HG03460 (cell line): ENCODE measurements at regions not wholly inside any gene's neighbourhood (a gene's known extent, or its start where the extent isn't known, plus 50 kb on each side); places are given as distances from the start of the nearest gene placed in this dataset.
"Not testable (repeated sequence)": the region's sequence is repeated elsewhere in the genome, so short reads cannot be mapped to it uniquely, and the experiment has no call there.

Experiments
- ATAC-seq: cut with Tn5 transposase; IDR thresholded peaks from one replicate; pipeline ENCODE4 v1.9.1; 2021; ENCODE audit not compliant: unreplicated experiment

DNA sequence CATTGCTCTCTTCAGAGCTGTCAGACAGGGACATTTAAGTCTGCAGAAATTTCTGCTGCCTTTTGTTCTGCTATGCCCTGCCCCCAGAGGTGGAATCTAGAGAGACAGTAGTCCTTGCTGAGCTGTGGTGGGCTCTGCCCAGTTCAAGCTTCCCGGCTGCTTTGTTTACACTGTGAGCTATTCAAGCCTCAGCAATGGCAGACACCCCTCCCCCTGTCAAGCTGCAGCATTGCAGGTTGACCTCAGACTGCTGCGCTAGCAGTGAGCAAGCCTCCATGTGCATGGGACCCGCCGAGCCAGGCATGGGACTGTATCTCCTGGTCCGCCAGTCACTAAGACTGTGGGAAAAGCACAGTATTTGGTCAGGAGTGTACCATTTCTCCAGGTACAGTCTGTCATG lies 53.6 kb upstream of the MAPK10 start:
- not testable (repeated sequence) for ATAC-seq

DNA sequence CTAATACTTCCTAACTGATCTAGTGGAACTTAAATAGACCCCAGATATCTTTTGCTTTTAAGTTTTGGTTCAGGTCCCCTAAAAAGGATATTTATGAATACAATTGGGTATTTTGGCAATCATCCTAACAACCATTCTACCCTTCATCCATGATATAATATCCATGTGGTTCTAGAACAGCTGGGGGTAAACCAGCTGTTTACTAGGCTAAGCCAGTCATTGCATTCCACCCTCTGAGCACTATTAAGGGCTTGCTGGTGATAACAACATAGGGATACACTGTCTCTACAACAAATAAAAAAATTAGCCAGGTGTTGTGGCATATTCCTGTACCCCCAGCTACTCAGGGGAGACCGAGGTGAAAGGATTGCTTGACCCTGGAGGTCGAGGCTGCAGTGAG lies 54.8 kb upstream of the MAPK10 start:
- no peak for ATAC-seq

DNA sequence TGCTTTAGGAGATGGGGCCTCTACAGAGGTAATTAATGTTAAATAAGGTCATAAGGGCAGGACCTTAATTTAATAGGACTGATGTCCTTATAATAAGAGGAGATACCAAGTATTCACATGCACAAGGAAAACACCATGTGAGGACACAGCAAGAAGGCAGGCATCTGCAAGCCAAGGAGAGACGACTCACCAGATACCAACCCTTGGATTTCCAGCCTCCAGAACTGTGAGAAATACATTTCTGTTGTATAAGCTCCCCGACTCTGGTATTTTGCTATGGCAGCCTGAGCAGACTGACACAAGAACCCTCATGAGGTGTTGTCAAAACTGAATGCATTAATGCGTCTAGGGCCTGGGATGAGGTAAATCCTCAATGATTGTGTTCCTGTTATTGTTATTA lies 56.2 kb upstream of the MAPK10 start:
- ATAC-seq, result no peak

GRCh38 chr4:86421461-86421860 lies 61.6 kb upstream of the MAPK10 start:
- no peak for ATAC-seq

DNA sequence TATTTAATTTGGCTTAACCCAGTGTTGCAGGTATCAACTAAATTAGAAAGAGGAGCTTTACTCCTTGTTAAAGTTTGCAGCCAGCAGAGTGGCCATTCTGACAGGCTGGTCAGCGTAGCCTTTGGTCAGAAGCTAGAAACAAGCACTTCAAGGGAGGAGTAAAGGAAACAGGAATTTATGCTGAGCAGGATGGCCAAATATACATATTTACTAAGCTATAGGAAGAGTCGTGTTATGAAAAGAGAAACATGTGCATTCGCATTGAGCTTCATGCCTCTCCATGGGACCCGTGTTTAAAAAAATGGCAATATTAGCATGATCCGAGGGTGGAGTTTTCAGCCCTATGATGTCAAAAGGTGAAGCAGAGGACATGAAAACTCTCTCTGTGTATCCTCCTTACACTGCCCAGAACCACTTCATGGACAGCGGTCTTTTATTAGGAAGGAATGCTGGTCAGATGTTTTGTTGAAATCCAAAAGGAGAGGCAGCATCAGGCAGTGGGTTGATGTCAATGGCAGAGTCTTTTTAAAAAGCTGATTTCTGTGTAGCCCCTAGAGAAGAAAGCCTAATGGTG lies 71.8 kb upstream of the MAPK10 start:
- no peak for ATAC-seq

- ATAC-seq, result no peak
These were observed 72.8 kb upstream of the MAPK10 start for GRCh38 chr4:86432559-86433134.

- no peak for ATAC-seq
These were observed 79.4 kb upstream of the MAPK10 start for GRCh38 chr4:86439293-86439692.

- ATAC-seq, result peak; percentile 77
These were observed 81.5 kb upstream of the MAPK10 start for GRCh38 chr4:86441175-86441936.

DNA sequence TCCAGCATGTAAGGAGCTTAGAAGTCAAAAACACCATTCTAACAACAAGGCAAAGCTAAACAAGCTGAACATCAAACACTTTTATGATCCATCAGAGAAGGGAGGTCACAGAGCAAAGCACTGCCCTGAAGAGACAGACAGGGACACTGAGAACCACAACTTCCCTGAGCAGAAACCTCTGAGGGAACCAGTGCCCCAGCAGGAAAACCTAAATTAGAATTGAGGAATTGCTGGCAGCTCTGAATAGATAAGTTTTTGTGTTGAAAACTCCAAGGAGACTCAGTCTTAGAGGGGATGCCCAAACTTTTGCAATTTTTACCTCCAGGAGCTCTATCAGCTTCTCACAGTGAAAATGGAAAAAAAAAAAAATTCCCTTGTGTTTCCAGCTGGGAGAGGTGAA lies 83.0 kb upstream of the MAPK10 start:
- no peak for ATAC-seq

DNA sequence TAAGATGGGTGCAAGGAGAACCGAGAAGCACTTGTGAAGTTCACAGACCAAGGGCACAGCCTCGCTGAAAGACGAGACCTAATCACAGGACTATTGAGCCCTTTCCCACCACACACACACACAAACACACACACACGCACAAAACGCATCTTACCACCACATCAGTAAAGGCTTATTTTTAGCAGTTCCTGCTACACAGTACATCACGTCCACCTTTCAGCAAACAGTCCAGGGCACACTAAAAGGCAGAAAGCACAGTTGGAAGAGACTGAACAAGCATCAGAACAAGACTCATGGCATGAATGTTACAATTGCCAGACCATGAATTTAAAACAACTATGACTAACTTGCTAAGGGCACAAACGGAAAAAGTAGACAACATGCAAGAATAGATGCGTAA lies 83.6 kb upstream of the MAPK10 start:
- no peak for ATAC-seq

DNA sequence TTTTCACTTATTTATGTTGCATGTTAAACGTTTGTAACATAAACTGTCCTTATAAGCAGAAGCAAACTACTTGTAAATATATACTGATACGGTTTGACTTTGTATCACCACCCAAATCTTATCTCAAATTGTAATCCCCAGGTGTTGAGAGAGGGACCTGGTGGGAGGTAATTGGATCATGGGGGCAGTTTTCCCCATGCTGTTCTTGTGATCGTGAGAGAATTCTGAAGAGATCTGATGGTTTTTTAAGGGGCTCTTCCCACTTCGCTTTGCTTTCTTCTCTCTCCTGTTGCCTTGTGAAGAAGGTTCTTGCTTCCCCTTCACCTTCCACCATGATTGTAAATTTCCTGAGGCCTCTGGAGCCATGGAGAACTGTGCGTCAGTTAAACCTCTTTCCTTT lies 87.1 kb upstream of the MAPK10 start:
- no peak for ATAC-seq

GRCh38 chr4:86448871-86449270 lies 89.0 kb upstream of the MAPK10 start:
- ATAC-seq, result no peak

GRCh38 chr4:86449746-86450588 lies 90.1 kb upstream of the MAPK10 start:
- no peak for ATAC-seq

GRCh38 chr4:86450861-86451260 lies 91.0 kb upstream of the MAPK10 start:
- ATAC-seq, result no peak

- ATAC-seq, result no peak
These were observed 91.9 kb upstream of the MAPK10 start for GRCh38 chr4:86451560-86452330.

DNA sequence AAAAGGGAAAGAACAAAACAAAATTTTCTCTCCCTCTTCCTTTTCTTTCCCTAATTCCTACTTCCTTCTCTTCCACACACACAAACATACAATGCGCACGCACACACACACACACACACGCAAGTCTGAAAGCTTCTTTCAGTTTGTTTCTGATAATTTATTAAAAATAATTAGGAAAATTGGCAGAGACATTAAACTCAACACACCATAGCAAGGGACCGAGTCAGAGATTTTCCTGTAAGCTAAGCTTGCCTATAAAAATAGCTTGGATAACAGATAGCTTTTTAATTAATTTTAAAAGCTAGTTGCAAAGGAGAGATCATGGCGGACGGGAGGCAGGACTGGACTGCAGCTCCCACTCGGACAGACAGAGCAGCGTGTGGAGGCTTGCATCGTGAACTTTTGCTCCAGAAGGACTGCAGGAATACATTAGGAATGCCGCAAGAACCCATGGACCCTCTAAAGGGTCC lies 92.6 kb upstream of the MAPK10 start:
- no peak for ATAC-seq

DNA sequence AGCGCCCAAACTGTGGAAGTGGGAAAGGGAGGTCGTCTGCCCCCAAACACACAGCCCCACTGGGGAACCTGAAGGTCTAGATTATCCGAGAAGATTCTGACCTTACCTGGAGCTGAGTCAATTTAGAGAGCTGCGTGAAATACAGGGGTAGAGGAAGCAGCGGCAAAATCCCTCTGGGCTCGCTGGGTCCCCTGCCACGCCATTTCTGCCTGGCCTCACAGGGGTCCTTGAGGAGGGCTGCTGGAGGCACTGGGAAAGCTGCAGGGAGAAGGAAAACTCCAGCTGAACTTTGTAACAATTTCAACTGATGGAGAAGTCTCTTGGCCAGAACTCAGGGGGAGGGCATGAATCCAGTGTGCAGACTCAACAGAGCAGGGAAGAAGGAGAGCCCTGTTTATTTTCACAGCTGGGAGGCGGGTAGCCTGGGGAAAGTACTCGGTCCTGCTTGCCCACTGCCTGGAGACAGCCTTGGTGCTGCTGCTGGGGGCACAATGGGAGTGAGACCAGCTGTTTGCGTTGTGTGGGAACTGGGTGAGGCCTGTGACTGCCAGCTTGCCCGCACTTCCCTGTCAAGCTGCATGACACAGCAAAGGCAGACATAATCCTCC lies 93.2 kb upstream of the MAPK10 start:
- ATAC-seq, result no peak

DNA sequence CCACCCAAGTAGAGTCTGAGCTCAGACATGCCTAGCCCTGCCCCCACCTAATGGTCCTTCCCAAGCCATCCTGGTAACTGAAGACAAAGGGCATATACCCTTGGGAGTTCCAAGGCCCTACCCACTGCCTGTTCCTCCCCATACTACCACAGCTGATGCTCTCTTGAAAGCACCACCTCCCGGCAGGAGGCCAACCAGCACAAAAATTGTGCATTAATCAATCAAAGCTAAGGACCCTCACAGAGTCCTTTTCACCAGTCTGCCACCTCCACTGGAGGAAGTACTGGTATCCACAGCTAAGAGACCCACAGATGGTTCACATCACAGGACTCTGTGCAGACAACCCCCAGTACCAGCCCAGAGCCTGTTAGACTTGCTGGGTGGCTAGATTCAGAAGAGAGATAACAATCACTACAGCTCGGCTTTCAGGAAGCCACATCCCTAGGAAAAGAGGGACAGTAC lies 93.8 kb upstream of the MAPK10 start:
- ATAC-seq, result not testable (repeated sequence)

- no peak for ATAC-seq
These were observed 102.0 kb upstream of the MAPK10 start for GRCh38 chr4:86461849-86462248.

GRCh38 chr4:86472377-86473019 lies 112.6 kb upstream of the MAPK10 start:
- no peak for ATAC-seq
